ENCODE measurements at regions not wholly inside any gene's neighbourhood (a gene's known extent, or its start where the extent isn't known, plus 50 kb on each side); places are given as distances from the start of the nearest gene placed in this dataset.

GRCh38 chr6:51494342-51494741, 593.1 kb downstream of the PKHD1 start:
- DNase-seq, result no peak

GRCh38 chr6:51495096-51495495, 592.3 kb downstream of the PKHD1 start:
- no peak for DNase-seq

- no peak for DNase-seq
Observed at GRCh38 chr6:51495610-51496396, 591.6 kb downstream of the PKHD1 start.

- no peak for DNase-seq
Observed at GRCh38 chr6:51502996-51503395, 584.4 kb downstream of the PKHD1 start.

- DNase-seq, result no peak
Observed at GRCh38 chr6:51505434-51505833, 582.0 kb downstream of the PKHD1 start.

GRCh38 chr6:51509597-51509996, 577.8 kb downstream of the PKHD1 start:
- DNase-seq, result no peak

GRCh38 chr6:51511081-51511480, 576.3 kb downstream of the PKHD1 start:
- DNase-seq, result no peak

- DNase-seq, result no peak
Observed at GRCh38 chr6:51513891-51514747, 573.3 kb downstream of the PKHD1 start.

- DNase-seq, result no peak
Observed at GRCh38 chr6:51514748-51515402, 572.5 kb downstream of the PKHD1 start.

GRCh38 chr6:51526049-51526448, 561.4 kb downstream of the PKHD1 start:
- DNase-seq, result no peak

- DNase-seq, result no peak
Observed at GRCh38 chr6:51526922-51527321, 560.5 kb downstream of the PKHD1 start.

- DNase-seq, result no peak
Observed at GRCh38 chr6:51528556-51528955, 558.9 kb downstream of the PKHD1 start.

- no peak for DNase-seq
Observed at GRCh38 chr6:51529240-51529639, 558.2 kb downstream of the PKHD1 start.

- DNase-seq, result no peak
Observed at GRCh38 chr6:51531623-51532022, 555.8 kb downstream of the PKHD1 start.

GRCh38 chr6:51533962-51534361, 553.5 kb downstream of the PKHD1 start:
- no peak for DNase-seq

- no peak for DNase-seq
Observed at GRCh38 chr6:51535327-51535726, 552.1 kb downstream of the PKHD1 start.

GRCh38 chr6:51536728-51537127, 550.7 kb downstream of the PKHD1 start:
- DNase-seq, result no peak

GRCh38 chr6:51541847-51542246, 545.6 kb downstream of the PKHD1 start:
- no peak for DNase-seq

GRCh38 chr6:51542475-51542874, 544.9 kb downstream of the PKHD1 start:
- no peak for DNase-seq

- DNase-seq, result no peak
Observed at GRCh38 chr6:51550243-51550642, 537.2 kb downstream of the PKHD1 start.

- no peak for DNase-seq
Observed at GRCh38 chr6:51552435-51552834, 535.0 kb downstream of the PKHD1 start.

GRCh38 chr6:51553246-51554015, 534.0 kb downstream of the PKHD1 start:
- DNase-seq, result no peak

- no peak for DNase-seq
Observed at GRCh38 chr6:51554029-51554428, 533.4 kb downstream of the PKHD1 start.
